ENCODE measurements at regions not wholly inside any gene's neighbourhood (a gene's known extent, or its start where the extent isn't known, plus 50 kb on each side); places are given as distances from the start of the nearest gene placed in this dataset.

DNA sequence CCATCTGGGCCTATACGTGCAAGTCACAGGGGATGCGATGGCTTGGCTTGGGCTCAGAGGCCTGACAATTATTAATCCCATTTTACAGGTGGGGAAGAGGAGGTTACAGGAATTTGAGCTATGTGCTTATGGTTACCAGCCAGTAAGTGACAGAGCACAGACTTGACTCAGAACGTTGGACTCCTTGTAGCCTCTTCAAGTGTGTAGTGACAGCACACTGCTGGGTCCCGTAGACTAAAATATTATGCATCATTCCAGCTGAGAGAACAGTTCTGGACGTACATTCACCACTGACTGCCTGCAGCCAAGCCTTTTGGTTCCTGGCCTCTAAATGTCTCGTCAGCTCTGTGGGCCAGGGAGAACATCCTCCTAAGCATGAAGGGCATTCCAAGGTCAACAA lies 314.5 kb downstream of the GPAT3 start:
- ChIA-PET CTCF (interaction anchor here (1.4 kb wide), 1 partner anchor 206 kb away, joined by 3 read pairs; no protein-coding TSS in a partner anchor), POLR2A (no interaction called here)
- intact Hi-C loops (cut with micrococcal nuclease), result no loop called here
- H3K9me3 Mint-ChIP-seq (ENCODE audit: unreplicated experiment), result no peaks in the 10 kb centered on the region
- BruUV-seq (replicated peaks), result no TSS peak
- no peaks in the 10 kb centered on the region for H3K27me3 Mint-ChIP-seq (ENCODE audit: insufficient read depth, unreplicated experiment)
- H3K4me3 Mint-ChIP-seq (ENCODE audit: unreplicated experiment), result no peak overlapping the region
- no peak for DNase-seq (ENCODE audit: unreplicated experiment)
- peaks cover 5% of the 10 kb centered on the region for H3K36me3 Mint-ChIP-seq (ENCODE audit: insufficient read depth, unreplicated experiment)
- no peak overlapping the region for H3K27ac Mint-ChIP-seq (ENCODE audit: low read depth, unreplicated experiment)
- H3K4me1 Mint-ChIP-seq (ENCODE audit: insufficient read depth, unreplicated experiment), result peaks cover 30% of the 10 kb centered on the region
- TF ChIP-seq, protein P1, sequence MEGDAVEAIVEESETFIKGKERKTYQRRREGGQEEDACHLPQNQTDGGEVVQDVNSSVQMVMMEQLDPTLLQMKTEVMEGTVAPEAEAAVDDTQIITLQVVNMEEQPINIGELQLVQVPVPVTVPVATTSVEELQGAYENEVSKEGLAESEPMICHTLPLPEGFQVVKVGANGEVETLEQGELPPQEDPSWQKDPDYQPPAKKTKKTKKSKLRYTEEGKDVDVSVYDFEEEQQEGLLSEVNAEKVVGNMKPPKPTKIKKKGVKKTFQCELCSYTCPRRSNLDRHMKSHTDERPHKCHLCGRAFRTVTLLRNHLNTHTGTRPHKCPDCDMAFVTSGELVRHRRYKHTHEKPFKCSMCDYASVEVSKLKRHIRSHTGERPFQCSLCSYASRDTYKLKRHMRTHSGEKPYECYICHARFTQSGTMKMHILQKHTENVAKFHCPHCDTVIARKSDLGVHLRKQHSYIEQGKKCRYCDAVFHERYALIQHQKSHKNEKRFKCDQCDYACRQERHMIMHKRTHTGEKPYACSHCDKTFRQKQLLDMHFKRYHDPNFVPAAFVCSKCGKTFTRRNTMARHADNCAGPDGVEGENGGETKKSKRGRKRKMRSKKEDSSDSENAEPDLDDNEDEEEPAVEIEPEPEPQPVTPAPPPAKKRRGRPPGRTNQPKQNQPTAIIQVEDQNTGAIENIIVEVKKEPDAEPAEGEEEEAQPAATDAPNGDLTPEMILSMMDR (IDR thresholded peaks at IDR 0.05; ENCODE audit: unreplicated experiment), result no peak

DNA sequence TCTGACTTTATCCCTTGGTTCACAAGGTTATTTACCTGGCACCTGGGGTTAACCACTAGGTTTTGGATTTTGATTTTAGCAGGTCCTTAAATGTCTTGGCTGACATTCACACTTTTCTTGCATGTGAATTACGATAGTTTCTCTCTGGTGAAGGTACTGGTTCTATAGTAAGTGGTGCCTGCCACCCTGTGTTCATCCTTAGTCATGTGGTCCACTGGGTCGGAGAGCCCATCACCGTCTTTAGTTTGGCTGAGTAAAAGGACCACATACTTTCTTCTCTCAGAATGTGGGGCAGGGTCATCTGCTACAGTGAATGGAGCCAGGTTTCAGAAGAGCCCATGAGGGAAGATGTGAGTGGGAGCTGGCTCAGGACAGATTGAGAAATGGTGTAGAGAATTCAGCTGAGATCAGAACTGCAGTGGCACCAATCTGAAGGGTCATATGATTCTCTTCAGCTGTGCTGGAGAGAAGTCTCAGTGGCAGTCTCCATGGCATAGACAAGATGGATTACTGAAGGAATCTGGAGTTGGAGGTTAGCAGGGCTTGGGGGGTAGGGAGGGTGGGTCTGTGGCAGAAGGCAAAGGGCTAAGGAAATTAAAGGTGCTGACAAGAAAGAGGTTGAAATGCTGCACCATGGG lies 310.4 kb downstream of the GPAT3 start:
- TF ChIP-seq, protein P1 (IDR thresholded peaks at IDR 0.05; ENCODE audit: unreplicated experiment), result no peak
- CTCF ChIA-PET, result no interaction called here
- no TSS peak for BruUV-seq (replicated peaks)
- H3K9me3 Mint-ChIP-seq (ENCODE audit: unreplicated experiment), result no peaks in the 10 kb centered on the region
- peaks cover 2% of the 10 kb centered on the region for H3K4me1 Mint-ChIP-seq (ENCODE audit: insufficient read depth, unreplicated experiment)
- H3K27me3 Mint-ChIP-seq (ENCODE audit: insufficient read depth, unreplicated experiment), result no peaks in the 10 kb centered on the region
- H3K4me3 Mint-ChIP-seq (ENCODE audit: unreplicated experiment), result no peak overlapping the region
- no peaks in the 10 kb centered on the region for H3K36me3 Mint-ChIP-seq (ENCODE audit: insufficient read depth, unreplicated experiment)
- POLR2A ChIA-PET, result no interaction called here
- H3K27ac Mint-ChIP-seq (ENCODE audit: low read depth, unreplicated experiment), result no peak overlapping the region
- DNase-seq (ENCODE audit: unreplicated experiment), result no peak
- intact Hi-C loops (cut with micrococcal nuclease), result no loop called here

DNA sequence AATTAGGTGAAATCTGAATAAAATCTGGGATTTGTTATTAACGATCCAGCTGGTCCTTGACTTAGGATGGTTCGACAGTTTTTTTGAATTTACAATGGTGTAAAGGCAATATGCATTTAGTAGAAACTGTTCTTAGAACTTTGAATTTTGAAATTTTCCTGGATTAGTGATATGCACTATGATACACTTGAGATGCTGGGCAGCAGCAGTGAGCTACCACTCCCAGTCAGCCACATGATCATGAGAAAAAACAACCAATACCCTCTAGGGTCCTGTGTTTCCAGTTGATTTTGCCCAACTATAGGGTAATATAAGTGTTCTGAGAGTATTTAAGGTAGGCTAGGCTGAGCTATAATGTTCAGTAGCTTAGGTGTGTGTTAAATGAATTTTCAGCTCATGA lies 303.7 kb downstream of the GPAT3 start:
- Mint-ChIP-seq H3K36me3 (ENCODE audit: insufficient read depth, unreplicated experiment) (no peaks in the 10 kb centered on the region), H3K9me3 (ENCODE audit: unreplicated experiment) (no peaks in the 10 kb centered on the region), H3K27ac (ENCODE audit: low read depth, unreplicated experiment) (no peak overlapping the region), H3K4me1 (ENCODE audit: insufficient read depth, unreplicated experiment) (no peaks in the 10 kb centered on the region), H3K4me3 (ENCODE audit: unreplicated experiment) (no peak overlapping the region), H3K27me3 (ENCODE audit: insufficient read depth, unreplicated experiment) (no peaks in the 10 kb centered on the region)
- CTCF ChIA-PET, result interaction anchor here (0.6 to 1.5 kb wide), 4 partner anchors 10 to 689 kb away, joined by 3 to 4 read pairs (median 4); no protein-coding TSS in a partner anchor
- BruUV-seq (replicated peaks), result no TSS peak
- POLR2A ChIA-PET, result no interaction called here
- DNase-seq (ENCODE audit: unreplicated experiment), result no peak
- intact Hi-C loops (cut with micrococcal nuclease), result no loop called here
- TF ChIP-seq, protein P1 (IDR thresholded peaks at IDR 0.05; ENCODE audit: unreplicated experiment), result no peak

DNA sequence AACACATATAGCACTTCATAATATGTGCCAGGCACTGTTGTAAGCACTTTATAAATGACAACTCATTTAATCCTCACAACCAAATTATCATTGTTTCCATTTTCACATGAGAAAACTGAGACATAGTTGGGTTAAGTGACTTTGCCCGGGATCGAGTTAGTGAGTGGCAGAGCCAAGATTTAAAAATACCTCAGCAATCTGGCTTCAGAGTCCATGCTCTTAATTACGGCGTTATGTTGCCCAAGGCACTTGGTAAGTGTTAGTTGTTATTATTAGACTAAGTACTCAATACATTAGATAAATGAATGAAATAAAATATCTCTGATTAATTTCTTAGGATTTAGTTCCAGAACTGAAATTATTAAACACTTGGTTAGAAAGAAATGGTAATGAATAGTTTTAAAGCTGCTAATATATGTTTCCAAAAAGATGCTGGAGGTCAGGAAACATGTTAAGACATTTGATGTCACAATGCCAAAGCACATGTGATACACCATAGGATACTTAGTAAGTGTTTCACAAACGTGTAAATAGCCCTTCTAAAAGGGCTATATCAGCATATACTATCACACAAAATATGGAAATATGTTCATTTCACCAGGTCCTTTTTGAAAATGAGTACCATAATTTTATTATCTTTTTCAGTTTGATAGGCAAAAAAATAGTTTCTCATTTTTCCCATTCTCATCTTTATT lies 301.9 kb downstream of the GPAT3 start:
- no peaks in the 10 kb centered on the region for H3K27me3 Mint-ChIP-seq (ENCODE audit: insufficient read depth, unreplicated experiment)
- no TSS peak for BruUV-seq (replicated peaks)
- ChIA-PET CTCF (no interaction called here), POLR2A (interaction anchor here (0.6 kb wide), 1 partner anchor 794 kb away, joined by 3 read pairs; no protein-coding TSS in a partner anchor)
- no peak overlapping the region for H3K4me3 Mint-ChIP-seq (ENCODE audit: unreplicated experiment)
- H3K4me1 Mint-ChIP-seq (ENCODE audit: insufficient read depth, unreplicated experiment), result no peaks in the 10 kb centered on the region
- TF ChIP-seq, protein P1 (IDR thresholded peaks at IDR 0.05; ENCODE audit: unreplicated experiment), result no peak
- H3K36me3 Mint-ChIP-seq (ENCODE audit: insufficient read depth, unreplicated experiment), result no peaks in the 10 kb centered on the region
- intact Hi-C loops (cut with micrococcal nuclease), result no loop called here
- no peaks in the 10 kb centered on the region for H3K9me3 Mint-ChIP-seq (ENCODE audit: unreplicated experiment)
- DNase-seq (ENCODE audit: unreplicated experiment), result no peak
- no peak overlapping the region for H3K27ac Mint-ChIP-seq (ENCODE audit: low read depth, unreplicated experiment)

Measured in MCF 10A (cell line).